ENCODE measurements at regions not wholly inside any gene's neighbourhood (a gene's known extent, or its start where the extent isn't known, plus 50 kb on each side); places are given as distances from the start of the nearest gene placed in this dataset.

DNA sequence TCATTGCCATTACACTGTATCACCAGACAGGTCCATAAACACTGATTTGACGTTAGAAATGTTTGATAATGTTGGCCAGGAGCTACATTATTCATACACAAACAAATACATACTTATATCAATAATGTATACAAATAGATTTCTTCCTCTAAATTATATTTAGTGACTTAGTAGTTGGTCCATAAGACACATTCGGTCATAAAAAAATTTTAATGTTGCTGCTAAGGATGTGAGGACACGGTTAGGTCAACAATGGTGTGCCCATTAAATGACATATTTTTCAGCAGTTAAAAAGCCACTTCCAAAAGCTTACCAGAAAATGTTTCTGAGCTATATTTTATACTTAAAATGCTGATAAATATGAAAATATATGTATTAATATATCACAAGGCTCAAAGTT is 1148.7 kb upstream of the TMEM132C start:
- TF ChIP-seq, protein P1, sequence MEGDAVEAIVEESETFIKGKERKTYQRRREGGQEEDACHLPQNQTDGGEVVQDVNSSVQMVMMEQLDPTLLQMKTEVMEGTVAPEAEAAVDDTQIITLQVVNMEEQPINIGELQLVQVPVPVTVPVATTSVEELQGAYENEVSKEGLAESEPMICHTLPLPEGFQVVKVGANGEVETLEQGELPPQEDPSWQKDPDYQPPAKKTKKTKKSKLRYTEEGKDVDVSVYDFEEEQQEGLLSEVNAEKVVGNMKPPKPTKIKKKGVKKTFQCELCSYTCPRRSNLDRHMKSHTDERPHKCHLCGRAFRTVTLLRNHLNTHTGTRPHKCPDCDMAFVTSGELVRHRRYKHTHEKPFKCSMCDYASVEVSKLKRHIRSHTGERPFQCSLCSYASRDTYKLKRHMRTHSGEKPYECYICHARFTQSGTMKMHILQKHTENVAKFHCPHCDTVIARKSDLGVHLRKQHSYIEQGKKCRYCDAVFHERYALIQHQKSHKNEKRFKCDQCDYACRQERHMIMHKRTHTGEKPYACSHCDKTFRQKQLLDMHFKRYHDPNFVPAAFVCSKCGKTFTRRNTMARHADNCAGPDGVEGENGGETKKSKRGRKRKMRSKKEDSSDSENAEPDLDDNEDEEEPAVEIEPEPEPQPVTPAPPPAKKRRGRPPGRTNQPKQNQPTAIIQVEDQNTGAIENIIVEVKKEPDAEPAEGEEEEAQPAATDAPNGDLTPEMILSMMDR (IDR thresholded peaks at IDR 0.05; ENCODE audit: borderline replicate concordance, insufficient read depth, low read depth, low read length), result no peak

DNA sequence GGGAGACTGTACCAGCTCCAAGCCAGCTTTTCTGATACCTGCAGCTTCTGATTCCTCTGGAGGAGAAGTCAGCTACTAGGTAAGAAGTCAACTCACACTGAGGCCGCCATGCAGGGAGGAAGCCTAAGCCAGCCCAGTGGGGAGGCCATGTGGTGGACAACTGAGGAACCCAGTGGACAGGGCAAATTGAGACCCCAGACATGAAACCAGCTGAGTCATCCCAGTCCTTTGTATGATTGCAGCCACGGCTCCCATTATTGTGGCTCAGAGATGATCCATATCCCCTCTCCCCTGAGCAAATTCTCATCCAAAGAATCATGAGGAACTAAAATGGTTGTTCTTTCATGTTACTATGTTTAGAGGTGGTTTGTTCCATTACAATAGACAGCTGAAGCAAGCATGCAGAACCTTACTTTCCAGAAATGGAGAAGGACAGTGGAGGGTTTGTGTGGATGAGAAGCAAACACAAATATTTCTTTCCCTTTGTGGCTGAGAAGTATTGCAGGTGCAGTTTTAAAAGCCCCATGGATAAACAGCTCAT is 1147.3 kb upstream of the TMEM132C start:
- no peak overlapping the region for H3K4me3 ChIP-seq (ENCODE audit: low read depth, low read length)
- TF ChIP-seq, protein P1 (IDR thresholded peaks at IDR 0.05; ENCODE audit: borderline replicate concordance, insufficient read depth, low read depth, low read length), result no peak

More for the DNA sequence above, 1148.7 kb upstream of the TMEM132C start:
- no peak overlapping the region for H3K4me3 ChIP-seq (ENCODE audit: low read depth, low read length)

DNA sequence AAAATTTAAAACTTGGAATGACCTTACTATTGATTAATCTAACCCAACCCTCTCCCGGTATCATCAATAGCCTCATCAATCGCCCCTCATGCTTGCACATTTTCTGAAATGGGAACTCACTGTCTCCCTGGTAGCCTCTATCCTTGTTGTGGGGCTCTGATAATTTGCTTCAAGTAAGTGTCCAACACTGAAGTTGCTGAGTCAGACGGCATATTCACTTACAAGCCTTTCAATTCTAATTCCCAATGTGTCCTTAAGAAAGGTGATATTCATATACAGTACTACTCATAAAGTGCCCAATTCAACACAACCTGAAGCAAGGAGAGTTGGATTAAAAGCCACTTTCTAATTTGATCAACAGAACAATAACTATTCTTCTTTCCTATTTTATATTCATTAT is 1146.1 kb upstream of the TMEM132C start:
- H3K4me3 ChIP-seq (ENCODE audit: low read depth, low read length), result no peak overlapping the region
- TF ChIP-seq, protein P1 (IDR thresholded peaks at IDR 0.05; ENCODE audit: borderline replicate concordance, insufficient read depth, low read depth, low read length), result no peak

DNA sequence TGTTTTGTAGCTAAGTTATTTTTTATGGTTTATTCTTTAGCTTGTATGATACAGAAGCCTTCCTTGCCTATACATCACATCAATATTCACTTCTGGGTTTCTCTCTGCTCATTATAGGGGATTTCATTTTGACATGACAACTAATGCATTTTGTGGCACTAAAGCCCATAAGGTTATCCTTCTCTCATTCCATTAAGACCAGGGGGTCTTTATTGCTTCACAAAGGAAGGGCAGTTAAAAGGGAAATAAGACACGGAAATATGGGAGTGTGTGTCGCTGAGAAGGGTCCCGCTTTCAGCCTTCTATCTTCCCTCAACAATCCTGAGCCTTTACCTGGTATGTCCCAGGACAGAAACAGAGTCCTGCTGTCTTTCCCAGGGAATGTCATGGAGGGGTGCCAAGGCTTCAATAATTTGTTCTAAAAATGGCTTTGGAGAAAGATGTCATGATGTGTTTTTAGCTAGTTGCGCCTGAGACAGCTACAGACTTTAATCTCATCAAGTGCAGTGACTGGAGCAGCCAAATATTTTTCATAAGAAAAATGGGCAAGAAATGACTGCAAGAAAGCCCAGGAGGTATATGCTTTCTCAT is 1145.4 kb upstream of the TMEM132C start:
- H3K4me3 ChIP-seq (ENCODE audit: low read depth, low read length), result no peak overlapping the region
- TF ChIP-seq, protein P1 (IDR thresholded peaks at IDR 0.05; ENCODE audit: borderline replicate concordance, insufficient read depth, low read depth, low read length), result no peak

DNA sequence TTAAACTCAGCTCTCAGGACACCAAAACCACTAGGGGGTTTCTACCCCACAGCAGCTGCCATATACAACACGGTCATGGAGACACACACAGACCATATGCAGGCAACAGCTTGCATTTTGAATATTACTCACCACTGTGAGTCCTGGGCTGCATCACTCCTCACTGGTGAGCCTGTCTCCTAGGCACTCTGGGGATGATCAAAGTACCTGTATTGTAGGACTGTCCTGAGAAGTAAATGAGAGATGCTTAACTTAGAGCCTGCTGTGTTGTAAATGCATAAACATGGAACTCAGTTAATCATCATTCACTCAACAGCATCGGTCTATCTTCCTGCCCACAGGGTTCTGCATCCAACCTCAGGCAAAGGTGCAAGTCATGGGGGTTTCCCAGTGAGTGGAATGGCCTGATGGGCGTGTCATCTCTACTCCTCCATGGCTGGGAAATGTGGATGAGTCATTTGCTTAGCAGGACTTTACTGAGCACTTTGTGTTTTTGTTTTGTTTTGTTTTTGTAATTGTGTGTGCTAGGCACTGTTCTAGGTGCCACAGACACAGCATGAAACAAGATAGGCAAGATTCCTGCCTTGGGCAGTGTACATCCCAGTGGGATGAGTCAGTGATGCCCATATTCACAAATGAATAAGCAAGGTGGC is 1141.2 kb upstream of the TMEM132C start:
- H3K4me3 ChIP-seq (ENCODE audit: low read depth, low read length), result no peak overlapping the region
- TF ChIP-seq, protein P1 (IDR thresholded peaks at IDR 0.05; ENCODE audit: borderline replicate concordance, insufficient read depth, low read depth, low read length), result no peak

DNA sequence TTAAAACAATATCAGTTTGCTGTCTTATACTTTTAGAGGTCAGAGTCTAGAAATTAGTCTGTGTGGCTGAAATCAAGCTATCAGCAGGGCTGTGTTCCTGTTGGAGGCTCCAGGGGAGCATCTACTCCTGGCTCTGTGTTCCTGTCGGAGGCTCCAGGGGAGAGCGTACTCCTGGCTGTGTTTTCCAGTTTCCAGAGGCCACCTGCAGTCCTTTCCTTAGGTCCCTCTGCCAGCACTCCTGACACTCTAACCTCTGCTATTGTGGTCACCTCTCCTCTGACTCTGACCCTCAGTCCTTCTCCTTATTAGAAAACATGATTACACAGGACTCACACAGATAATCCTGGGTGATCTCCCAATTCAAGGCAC is 1140.7 kb upstream of the TMEM132C start:
- TF ChIP-seq, protein P1 (IDR thresholded peaks at IDR 0.05; ENCODE audit: borderline replicate concordance, insufficient read depth, low read depth, low read length), result no peak
- no peak overlapping the region for H3K4me3 ChIP-seq (ENCODE audit: low read depth, low read length)

GRCh38 chr12:127127897-127128296 is 1139.1 kb upstream of the TMEM132C start:
- no peak overlapping the region for H3K4me3 ChIP-seq (ENCODE audit: low read depth, low read length)

More at GRCh38 chr12:127127897-127128296, 1139.1 kb upstream of the TMEM132C start:
- TF ChIP-seq, protein P1 (IDR thresholded peaks at IDR 0.05; ENCODE audit: borderline replicate concordance, insufficient read depth, low read depth, low read length), result no peak

Data from GM12875 (cell line).